Panc1 (cell line): ENCODE measurements at regions not wholly inside any gene's neighbourhood (a gene's known extent, or its start where the extent isn't known, plus 50 kb on each side); places are given as distances from the start of the nearest gene placed in this dataset.

Experiments used
- ATAC-seq: fragments of 200-7000 bp; cut with Tn5 transposase; 2 replicates; pipeline ENCODE4 v1.9.1; 2020; ENCODE audit warnings: mild to moderate bottlenecking, moderate library complexity
- BruUV-seq: library from RNA; stranded (reverse); fragments of 400-500 nt; replicated peaks from 2 replicates; lab custom pipeline; 2021; lab: Mats Ljungman, UMichigan
- CTCF ChIA-PET: fragments of 300-600 bp; sonication (Branson Sonifier 250); formaldehyde crosslinking; loops from one replicate; lab custom pipeline; 2022; ENCODE audit warnings: antibody characterized with exemption; lab: Charles Lee
- POLR2A ChIA-PET: fragments of 300-600 bp; sonication (Branson Sonifier 250); formaldehyde crosslinking; loops from one replicate; lab custom pipeline; 2022; ENCODE audit warnings: antibody characterized with exemption; lab: Charles Lee
- DNase-seq: peaks from one replicate; pipeline ENCODE4 v3.0.0-alpha.2; 2010; ENCODE audit warnings: low read depth, low spot score
- H3K27ac ChIP-seq: 2 replicates; pipeline ENCODE4 v1.5.1; 2011; ENCODE audit warnings: mild to moderate bottlenecking, low read length, inconsistent platforms
- H3K27me3 ChIP-seq: fragments of 200-500 bp; sonication (Bioruptor generic); 2 replicates; pipeline ENCODE4 v1.6.0; 2014; ENCODE audit warnings: low read length, inconsistent platforms; ENCODE audit not compliant: control insufficient read depth, insufficient read depth
- H3K36me3 ChIP-seq: fragments of 200-500 bp; sonication (Bioruptor generic); 2 replicates; pipeline ENCODE4 v1.5.1; 2014; ENCODE audit warnings: inconsistent platforms, mild to moderate bottlenecking, low read length, moderate library complexity; ENCODE audit not compliant: control insufficient read depth, insufficient read depth
- H3K4me1 ChIP-seq: 2 replicates; pipeline ENCODE4 v1.5.1; 2011; ENCODE audit warnings: inconsistent platforms, mild to moderate bottlenecking, low read length, moderate library complexity; ENCODE audit not compliant: control insufficient read depth, insufficient read depth
- H3K4me3 ChIP-seq, 2 experiments: 2 replicates each; pipeline ENCODE4 v1.5.1; 2011 to 2012; ENCODE audit warnings: low read depth in 2 of 2, low read length in 2 of 2, mild to moderate bottlenecking in 2 of 2, inconsistent platforms in 1 of 2, moderate library complexity in 1 of 2
- H3K9me3 ChIP-seq: fragments of 200-500 bp; sonication (Bioruptor generic); 2 replicates; pipeline ENCODE4 v1.5.1; 2014; ENCODE audit warnings: low read depth, mild to moderate bottlenecking, inconsistent platforms, low read length, moderate library complexity; ENCODE audit not compliant: control insufficient read depth, insufficient read depth
- CTCF ChIP-seq: fragments of 450-650 bp; IDR thresholded peaks from 2 replicates; pipeline ENCODE4 v1.5.1; 2017; ENCODE audit warnings: mild to moderate bottlenecking
- POLR2AphosphoS5 ChIP-seq: IDR thresholded peaks from 2 replicates; pipeline ENCODE4 v1.6.1; 2012; ENCODE audit warnings: mild to moderate bottlenecking, low read depth, low read length, moderate library complexity
- REST ChIP-seq, 2 experiments: IDR thresholded peaks; 2 replicates each; pipeline ENCODE4 v1.6.1; 2011 to 2012; ENCODE audit warnings: low read depth in 2 of 2, control low read depth in 1 of 2, low read length in 1 of 2, mild to moderate bottlenecking in 1 of 2, moderate library complexity in 1 of 2; ENCODE audit not compliant: insufficient read depth in 1 of 2
- SIN3A ChIP-seq: IDR thresholded peaks from 2 replicates; pipeline ENCODE4 v1.6.1; 2012; ENCODE audit warnings: low read depth, mild to moderate bottlenecking, low read length, moderate library complexity, borderline replicate concordance; ENCODE audit not compliant: insufficient read depth
- TCF7L2 ChIP-seq: IDR thresholded peaks from 2 replicates; pipeline ENCODE4 v1.6.1; 2011; ENCODE audit warnings: mild to moderate bottlenecking, low read depth, low read length, inconsistent platforms
- in situ Hi-C: cut with HindIII; loops from 2 replicates; pipeline ENCODE4 v1.10.0; 2016; ENCODE audit warnings: low sequenced_read_pairs, low pct_unique_long_range_greater_than_20kb
- intact Hi-C: fragments of 100-400 bp; cut with micrococcal nuclease; formaldehyde crosslinking; loops from one replicate; pipeline ENCODE4 v1.10.0; 2022; ENCODE audit not compliant: unreplicated experiment

GRCh38 chr7:68756986-68757495 is 841.2 kb upstream of the AUTS2 start:
- TF ChIP-seq POLR2AphosphoS5 (no peak), CTCF (no peak), TCF7L2 (no peak), SIN3A (no peak), REST (IDR thresholded peaks at IDR 0.05; ENCODE audit: insufficient read depth in 1 of 2, low read depth in 2 of 2, low read length in 1 of 2) (no peak)
- H3K9me3 ChIP-seq, result no peaks in the 10 kb centered on the region
- intact Hi-C loops, result no loop called here
- DNase-seq, result no peak
- H3K4me1 ChIP-seq, result no peaks in the 10 kb centered on the region
- ChIA-PET POLR2A (no interaction called here), CTCF (no interaction called here)
- H3K27me3 ChIP-seq, result no peaks in the 10 kb centered on the region
- no peak for ATAC-seq
- in situ Hi-C loops, result no loop called here
- no TSS peak for BruUV-seq
- H3K27ac ChIP-seq, result no peak overlapping the region
- no peak overlapping the region for H3K4me3 ChIP-seq
- no peaks in the 10 kb centered on the region for H3K36me3 ChIP-seq

- H3K9me3 ChIP-seq, result no peaks in the 10 kb centered on the region
- ChIA-PET POLR2A (no interaction called here), CTCF (no interaction called here)
- H3K27ac ChIP-seq, result no peak overlapping the region
- ATAC-seq (no peak), DNase-seq (no peak)
- no peaks in the 10 kb centered on the region for H3K27me3 ChIP-seq
- in situ Hi-C loops, result no loop called here
- BruUV-seq, result no TSS peak
- no peak overlapping the region for H3K4me3 ChIP-seq
- intact Hi-C loops, result no loop called here
- H3K36me3 ChIP-seq, result no peaks in the 10 kb centered on the region
- H3K4me1 ChIP-seq, result no peaks in the 10 kb centered on the region
- no peak for TF ChIP-seq TCF7L2
- TF ChIP-seq POLR2AphosphoS5, result no peak
- TF ChIP-seq SIN3A, result no peak
- no peak for TF ChIP-seq CTCF
- TF ChIP-seq REST (IDR thresholded peaks at IDR 0.05; ENCODE audit: insufficient read depth in 1 of 2, low read depth in 2 of 2, low read length in 1 of 2), result no peak
Measured at GRCh38 chr7:68760556-68760955, 837.7 kb upstream of the AUTS2 start.
